CD4-positive, alpha-beta T cell treated with Interferon alpha-2 for 1 hour (primary cell): ENCODE measurements at regions not wholly inside any gene's neighbourhood (a gene's known extent, or its start where the extent isn't known, plus 50 kb on each side); places are given as distances from the start of the nearest gene placed in this dataset.

ENCODE experiments used
- DNase-seq, 2 donors: peaks; one replicate each; pipeline ENCODE4 v3.0.0-alpha.2; 2020 to 2022

DNA sequence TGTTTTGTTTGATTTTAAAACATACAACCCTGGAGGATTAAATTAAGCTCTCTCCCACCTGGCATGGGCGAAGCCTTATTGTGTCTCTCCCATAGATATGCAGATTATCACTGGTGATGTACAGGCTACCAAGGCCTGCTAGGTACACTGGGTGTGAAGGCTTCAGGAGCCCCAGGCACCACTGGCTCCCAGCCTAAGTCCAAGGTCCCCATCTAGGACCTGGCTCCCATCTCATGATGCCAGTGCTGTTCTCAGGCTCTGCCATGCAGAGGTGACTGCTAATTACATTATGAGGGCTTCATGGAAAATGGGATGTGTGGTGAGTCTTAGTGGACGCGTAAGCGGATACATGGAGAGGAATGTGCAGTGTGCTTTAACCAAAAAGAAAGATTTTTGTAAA lies 201.2 kb upstream of the KLHL29 start:
- no peak for DNase-seq

DNA sequence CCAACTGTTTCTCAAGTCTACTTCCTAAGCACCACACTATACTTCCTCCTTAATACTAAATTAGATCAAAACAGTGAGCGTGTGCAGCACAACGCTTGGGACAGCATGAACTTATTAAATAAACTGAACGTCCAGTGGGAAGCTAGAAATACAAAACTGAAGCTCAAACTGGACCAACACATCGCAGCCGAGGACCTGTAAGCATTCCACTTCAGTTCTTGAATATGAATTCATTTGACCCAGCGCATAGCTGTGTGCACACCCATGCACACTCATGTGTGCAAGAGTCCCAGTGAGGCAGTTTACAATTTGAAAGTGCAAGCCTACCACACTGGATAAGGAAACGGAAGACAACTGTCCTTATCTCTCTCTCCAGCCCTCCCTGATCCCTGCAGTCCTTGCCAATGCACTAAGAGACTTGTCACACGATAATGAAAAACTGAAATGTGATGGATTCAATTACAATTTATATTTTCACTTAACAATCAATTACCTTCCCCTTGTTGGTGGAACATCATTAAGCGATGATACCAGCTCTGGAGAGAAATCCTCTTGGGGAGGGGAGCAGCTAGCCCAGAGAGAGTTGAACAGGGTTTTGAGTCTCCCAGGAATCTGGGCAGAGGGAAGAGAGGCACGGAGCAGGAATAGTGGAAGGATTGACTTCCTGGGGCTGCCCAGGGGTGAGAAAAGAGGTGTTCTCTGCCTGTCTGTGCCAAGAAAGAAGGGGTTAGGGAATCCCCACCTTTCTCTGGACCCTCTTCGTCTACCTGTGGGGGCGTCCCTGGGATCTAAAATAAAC lies 186.5 kb upstream of the KLHL29 start:
- DNase-seq, result no peak

DNA sequence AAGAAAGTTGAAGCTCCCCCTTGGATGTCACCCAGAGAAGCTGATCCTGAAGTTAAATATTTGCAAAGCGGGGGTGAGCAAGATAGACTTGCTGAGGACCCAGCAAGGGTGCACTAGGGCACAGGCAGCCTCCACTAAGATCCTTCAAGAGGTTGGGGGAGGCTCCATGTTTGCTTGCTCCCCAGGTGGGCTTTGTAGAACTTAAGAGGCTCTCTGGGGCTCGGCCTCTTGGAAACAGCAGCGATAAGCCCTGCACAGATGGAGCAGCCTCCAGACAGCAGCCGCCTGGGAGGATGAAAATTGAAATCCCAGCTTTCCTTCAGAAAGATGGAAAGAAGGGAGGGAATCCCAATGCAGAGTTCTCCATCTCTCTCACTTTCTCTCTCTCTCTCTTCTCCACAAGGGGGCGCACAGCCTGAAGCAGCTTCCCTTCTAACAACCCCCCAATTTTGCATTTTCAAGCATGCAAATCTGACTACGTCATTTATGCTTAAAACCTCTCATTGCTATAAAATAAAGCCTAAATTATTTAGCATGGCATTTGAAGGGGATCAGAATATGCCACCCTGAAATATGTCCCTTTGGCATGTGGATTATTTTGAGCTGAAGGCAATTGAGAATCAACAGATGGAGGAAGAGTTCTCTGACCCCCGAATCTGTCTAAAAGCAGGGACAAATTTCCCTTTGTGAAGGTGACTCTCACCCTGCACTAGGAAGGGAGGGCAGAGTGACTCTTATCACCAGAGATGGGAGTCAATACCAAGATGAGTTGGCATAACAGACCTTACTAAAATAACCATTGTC lies 185.7 kb upstream of the KLHL29 start:
- peak in 1 of 2 donors; percentile 3 for DNase-seq

DNA sequence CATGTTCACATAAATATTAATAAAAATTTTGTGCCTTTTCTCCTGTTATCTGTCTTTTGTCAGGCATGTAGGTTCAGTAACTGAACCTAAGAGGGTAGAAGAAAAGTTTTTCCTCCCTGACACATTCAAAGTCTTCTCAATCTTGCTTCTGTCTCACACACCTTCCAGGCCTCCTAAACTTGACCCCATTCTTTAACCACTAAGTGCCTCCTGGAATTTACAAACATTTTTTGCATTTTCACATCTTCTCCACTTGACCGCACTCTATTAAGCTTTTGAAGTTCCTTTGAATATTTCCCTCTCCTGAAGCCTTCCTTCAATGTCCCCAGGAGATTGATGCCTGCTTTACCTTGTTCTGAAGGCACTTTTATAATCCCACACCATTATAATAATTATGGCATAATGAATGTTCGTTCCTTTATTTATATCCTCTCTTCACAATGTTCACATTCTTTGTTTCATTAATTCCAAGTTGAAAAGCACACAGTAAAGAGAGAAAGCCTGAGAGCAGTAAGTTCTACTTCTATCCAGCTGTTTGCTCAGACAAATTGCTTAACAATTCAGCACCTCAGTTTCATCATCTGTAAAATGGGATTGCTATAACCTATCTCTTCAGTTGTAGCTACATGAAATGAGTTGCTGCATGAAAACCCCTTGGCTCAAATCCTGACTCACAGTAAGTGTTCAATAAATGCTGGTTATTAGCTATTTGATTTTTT lies 184.8 kb upstream of the KLHL29 start:
- DNase-seq, result no peak

DNA sequence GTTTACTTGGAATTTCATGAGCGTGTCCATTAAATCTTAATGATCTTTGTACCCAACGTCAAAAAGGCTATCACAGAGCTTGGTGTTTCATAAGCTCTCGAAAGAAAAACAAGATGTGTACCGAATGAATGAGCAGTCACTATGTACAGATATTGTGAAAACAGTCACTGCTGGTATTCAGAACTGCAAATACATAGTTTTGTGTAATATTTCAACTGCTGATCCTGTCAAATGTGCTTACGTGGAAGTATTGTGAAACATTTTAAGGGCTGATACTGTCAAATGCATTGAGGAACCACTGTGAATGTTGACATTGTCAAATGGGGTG lies 184.2 kb upstream of the KLHL29 start:
- DNase-seq, result no peak

DNA sequence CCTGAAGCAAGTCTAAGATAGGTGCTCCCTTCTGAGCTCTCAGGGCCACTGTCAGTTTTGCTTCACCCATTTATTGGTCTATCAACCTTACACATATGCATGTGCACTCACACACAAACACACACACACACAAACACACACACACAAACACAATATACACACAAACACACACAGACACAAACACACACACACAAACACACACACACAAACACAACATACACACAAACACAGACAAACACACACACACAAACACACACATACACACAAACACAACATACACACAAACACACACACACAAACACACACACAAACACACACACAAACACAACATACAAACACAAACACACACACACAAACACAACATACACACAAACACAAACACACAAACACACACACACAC lies 181.6 kb upstream of the KLHL29 start:
- DNase-seq, result no peak

DNA sequence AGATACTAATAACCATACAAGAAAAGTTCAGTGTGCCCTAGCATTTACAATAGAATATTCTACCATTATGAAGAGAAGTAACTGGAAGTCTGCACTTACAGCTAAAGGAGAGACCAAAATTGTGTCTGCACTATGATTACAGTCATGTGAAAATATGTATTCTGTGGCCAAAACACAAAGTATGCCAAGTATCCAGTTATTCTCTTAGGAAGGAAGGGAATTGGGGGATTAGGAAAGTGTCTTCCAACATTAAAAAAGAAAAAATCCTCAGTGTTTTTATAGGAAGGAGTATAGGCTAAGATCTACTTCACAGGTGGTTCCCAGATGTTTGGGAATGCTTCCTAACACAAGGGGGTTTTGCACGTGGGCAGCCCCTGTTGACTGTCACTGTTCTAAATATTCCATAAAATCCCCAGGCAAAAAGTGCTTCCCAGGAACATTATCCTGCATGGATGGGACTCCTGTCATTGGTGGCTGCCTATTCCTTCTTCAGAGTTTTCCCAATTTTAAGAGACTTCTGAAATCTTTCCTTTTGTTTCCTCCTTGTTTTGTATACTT lies 180.2 kb upstream of the KLHL29 start:
- no peak for DNase-seq

DNA sequence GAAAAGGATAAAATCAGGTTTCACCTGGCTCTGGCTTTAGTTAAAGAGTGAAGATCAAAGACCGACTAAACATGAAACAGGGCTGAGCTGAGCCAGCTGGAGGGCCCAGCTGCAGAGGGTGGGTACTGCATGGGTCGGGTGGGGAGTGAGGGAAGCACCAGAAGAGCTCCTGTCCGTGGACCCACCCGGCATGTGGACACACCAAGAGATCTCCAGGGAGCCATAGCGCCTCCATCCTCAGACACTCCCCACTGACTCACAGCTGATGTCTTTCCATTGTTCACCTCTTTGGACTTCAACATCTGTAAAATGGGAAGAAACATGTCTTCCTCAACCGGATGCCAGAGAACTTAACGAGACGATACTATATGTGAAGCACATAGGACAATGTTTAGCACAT lies 178.3 kb upstream of the KLHL29 start:
- no peak for DNase-seq

DNA sequence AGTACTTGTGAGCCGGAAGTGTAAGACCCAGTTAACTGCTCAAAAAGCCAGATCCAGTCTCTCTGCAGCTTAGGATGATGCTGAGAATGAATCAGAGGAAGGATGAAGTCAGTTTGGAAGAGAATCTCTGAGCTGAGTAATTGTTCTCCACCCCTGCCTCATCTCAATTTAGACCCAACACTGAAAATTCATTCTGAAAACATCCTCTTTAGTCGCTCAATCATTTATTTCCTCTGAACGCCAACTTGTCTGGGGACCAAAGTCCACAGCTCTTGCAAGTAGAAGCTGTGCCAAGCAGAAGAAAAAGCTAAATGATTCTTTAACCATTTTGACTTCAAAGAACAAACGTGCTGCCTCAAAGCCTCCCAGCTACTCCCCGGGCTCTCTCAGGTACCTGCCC lies 177.1 kb upstream of the KLHL29 start:
- DNase-seq, result no peak

DNA sequence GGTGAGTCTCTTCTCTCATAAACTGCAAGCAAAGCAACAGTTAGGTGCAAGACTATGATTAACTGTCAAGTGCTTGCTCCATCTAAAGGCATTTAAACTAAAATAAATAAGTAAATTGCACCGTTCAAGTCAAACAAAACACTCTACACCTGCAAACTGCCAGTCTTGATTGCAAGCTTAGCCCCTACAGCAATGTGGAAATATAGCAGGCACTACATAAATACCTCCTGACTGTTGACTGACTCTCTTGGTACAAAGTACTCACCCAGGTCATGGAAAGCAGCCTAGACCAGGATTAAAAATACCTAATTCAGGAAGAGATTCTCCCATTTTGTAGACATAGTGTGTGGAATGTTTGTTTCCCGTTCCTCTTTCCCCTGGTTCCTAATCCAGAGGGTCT lies 176.6 kb upstream of the KLHL29 start:
- no peak for DNase-seq

DNA sequence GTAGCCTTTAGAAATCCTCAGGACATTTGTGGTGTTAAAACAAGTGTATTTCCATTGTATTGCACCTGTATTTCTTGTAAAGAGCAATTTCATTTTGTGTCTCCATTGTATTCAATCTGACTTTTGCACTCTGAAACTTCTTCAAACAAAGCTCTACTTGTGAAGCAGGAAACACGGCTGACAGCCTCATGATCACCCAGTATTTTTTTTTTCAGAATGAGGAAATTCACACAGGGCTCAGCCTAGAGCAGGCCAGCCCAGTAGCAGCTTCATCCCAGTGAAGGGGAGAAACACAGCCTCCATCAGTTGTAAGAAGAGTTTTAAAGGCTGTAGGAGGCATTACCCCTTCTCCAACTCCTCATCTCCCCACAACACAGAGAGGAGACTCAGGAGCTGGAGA lies 175.9 kb upstream of the KLHL29 start:
- DNase-seq, result no peak

DNA sequence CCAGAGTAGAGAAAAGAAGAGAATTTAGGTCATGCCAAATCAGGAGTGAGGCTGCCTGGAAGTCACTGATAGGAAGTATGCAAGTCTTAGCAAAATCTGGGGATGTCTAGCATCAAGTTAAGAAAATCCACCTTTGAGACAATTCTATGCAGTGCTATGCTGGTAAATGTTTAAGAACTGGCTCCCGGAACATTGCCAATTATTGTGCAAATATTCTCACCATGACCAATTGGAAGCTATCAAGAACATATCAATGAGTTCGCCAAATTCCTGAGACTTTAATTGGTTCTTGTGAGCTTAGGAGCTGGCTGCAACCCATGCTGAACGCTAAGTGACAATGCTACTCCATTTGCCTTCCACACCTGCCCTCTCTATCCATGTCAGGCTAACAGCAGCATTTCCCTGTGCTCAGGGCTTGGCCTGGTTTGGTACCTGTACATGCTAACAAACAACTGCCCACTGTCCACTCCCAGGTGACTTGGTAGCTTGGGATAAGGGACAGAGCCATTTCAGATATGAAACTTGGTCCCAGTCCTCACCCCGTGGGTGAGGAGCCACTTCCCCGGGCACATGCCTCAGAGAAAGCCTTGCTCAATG lies 172.9 kb upstream of the KLHL29 start:
- no peak for DNase-seq

DNA sequence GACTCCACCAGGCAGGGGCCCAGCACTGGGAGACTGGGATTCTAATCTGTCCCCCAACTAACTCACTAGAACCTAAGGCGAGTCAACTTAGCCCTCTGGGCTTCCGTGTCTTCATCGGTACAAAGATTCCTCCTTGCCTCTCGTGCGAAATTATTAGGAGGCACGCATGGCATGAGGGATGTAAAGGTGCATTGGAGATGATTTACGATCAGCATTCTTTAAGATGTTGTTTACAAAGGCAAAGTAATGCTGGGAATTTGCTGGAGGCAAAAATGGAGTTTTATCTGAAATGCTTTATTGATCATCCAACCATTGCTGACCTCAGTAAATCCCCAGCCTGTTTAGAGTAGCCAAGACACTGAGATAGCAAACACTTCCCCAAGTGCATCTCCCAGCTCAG lies 171.8 kb upstream of the KLHL29 start:
- no peak for DNase-seq

DNA sequence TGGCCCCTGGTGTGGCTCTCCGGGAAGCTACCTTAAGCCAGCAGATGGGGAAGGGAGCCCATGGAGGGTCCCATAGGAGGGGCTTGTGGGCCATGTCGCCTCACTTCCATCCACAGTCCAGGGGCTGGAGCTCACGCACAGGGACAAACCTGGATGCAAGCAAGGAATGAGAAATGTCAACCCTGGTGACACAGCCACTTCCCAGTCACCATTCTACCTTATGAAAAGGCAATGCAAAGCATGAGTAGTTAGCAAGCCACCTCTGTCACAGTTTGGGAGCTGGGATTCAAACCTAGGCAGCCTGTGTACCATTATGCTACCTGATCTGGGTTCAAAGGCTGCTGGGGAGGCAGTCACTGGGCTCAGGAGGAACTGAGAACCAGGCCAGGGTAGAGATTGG lies 170.0 kb upstream of the KLHL29 start:
- DNase-seq, result no peak

DNA sequence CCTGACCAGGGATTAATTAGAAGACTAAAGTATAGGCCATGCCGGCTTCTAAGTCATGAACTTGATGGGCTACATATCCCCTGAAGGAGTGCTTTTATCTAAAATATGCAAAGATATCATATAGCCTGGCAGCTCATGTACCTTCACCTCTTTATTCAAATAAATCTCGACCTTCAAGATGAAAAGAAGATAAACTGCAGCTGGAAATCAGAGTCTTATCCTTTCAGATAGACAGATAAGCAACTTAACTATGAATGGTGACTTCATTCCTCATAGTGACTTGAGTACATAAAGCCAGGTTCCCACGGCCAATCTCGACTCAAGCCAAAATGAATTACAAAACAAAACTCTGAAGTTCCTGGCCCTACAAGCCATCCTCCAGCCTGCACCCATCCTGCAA lies 165.3 kb upstream of the KLHL29 start:
- DNase-seq, result no peak

DNA sequence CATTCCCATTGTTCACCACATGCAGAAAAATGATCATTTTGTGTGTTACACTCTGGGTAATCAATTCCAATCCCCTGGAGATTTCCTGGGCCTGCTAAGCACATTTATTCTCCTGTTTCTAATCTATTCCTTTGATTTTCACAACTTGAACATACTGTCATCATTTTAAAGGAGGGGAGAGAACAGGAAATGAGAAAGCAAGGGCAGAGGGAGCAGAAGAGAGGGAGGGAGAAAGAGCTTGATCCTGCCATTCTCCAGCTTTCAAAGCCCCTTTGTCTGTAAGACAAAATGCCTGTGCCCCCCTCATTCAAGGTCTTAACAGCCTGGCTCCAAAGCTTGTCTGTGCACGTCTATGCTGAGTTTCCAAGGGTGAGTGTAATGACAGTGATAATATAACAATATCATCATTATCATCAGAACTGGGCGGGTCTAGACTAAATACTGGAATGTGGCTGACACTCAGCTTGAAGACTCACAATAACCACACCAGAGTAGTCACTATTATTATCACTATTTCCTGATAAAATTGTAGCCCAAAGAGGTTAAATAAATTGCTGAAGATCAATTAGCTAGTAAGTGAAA lies 164.4 kb upstream of the KLHL29 start:
- DNase-seq, result no peak

DNA sequence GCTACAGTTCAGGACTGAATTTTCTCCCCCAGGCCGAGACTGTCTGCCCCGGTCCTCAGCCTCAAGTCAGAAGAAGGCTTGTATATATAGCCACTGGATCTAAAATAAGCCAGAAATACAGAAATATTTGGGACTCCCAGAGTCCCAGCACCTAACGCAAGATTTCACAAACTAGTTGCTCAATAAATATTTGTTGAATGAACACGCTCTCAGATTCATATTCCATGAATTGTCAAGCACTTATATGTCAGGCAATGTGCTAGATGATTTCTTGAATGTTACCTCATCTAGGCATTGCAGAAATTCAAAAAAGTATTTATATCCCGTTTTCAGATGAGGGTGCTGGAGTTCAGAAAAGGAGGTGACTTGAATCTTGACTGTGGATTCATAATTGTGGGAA lies 163.7 kb upstream of the KLHL29 start:
- no peak for DNase-seq

DNA sequence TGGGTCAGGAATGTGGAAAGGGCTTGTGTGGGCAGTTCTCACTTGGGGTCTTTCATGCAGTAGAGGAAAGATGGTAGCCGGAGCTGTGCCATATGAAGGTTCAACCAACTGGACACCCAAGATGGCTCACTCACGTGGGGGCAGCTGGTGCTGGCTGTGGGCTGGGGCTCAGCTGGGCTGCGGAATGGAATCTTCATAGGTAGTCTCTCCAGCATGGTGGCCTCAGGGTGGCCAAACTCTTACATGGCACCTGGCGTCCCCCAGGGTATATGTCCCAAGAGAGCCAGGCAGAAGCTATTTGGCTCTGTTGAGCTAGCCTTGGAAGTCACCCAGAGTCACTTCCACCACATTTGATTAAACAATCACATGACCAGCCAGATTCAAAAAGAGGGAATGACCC lies 163.1 kb upstream of the KLHL29 start:
- no peak for DNase-seq

DNA sequence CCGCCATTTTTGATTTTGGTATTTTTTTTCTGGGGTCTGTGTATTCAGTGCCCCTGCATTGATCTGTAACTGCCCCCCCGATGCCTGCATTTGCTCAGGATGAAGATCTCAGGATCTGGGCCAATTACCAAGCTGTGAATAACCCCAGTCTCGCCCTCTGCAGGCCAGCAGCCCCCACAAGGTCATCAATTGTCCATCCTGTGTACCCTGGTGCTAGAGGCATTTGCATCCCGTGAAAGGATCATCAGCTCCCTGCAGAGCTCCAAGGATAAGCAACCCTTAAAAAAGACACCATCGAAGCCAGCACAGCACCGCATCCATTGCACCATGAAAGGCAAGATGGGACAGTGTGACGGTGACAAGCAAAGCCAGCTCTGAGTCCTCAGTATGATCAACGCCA lies 154.1 kb upstream of the KLHL29 start:
- no peak for DNase-seq

DNA sequence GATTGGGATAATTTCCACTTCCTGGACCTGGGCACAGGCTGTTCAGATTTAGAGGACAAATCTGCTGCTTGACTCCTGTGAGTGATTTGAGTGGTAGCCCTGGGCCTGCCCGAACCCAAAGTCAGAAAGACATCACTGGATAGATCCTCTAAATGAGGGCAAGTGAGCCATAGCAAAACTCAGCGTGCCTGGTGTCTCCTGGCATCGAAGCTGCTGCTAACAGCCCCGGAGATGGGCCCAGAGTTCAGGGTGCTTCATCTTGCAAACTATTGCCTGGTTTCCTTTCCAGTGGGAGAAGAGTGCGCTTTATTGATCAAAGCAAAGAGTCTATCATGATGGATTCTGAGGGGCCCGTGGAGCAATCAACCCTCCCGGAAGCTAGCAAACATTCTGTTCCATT lies 153.1 kb upstream of the KLHL29 start:
- no peak for DNase-seq

DNA sequence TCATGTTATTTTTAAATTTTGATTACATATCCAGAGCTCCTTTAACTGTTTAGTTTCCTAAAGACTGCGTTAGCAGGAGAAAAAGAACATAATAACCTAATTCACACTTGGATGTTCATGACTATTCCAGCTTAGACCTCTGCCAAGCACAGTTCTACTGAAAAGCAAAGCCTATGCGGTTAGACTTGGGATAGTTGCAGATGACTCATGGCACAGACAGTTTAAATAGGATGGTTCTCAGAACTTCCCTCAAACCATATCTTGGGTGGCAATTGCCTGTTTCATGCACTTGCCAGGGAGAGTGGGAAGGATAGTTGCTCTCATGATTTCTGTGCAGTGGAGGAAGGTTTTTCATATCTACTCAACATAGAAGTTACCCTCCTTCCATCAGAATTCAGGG lies 149.7 kb upstream of the KLHL29 start:
- DNase-seq, result no peak

DNA sequence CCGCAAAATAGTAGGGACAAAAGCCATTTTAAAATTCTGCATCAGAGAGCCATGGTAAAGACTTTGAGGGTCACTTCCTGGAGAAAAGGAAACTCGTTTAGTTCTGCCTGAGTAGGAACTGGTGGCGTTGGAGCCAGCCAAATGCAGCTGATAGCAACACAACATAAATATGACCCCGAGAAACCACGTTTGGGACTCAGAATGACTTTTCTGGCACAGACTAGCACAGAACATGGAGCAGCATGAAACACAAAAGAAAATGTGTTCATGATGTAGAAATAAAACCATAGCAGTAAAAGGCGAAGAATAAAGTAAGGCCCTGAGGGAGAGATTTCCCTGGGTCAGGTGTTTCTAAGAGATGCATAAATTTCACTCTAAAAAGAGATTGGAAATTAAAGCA lies 149.2 kb upstream of the KLHL29 start:
- DNase-seq, result no peak

DNA sequence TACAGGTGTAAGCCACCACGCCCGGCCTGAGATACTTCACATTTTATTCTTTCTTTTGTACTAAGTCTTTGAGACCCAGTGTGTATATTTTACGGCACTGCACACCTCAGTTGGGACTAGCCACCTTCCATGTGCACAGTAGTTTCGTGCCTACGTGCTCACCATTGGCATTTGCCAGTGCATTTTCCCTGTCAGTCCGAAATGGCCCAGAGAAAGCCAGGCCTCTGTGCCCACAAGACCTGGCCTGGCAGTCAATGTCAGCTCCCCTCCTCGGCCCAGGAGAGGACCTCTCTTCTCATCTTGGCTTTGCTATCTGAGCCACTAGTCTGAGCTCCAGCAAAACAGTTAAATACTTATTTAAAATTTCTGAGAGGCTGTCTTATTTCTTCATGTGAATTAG lies 147.8 kb upstream of the KLHL29 start:
- no peak for DNase-seq
